ENCODE measurements at regions not wholly inside any gene's neighbourhood (a gene's known extent, or its start where the extent isn't known, plus 50 kb on each side); places are given as distances from the start of the nearest gene placed in this dataset.

- DNase-seq (ENCODE audit: low spot score): no peak
These were observed 52.0 kb upstream of the RTN4 start for GRCh38 chr2:55102056-55102812.

- no peak for DNase-seq (ENCODE audit: low spot score)
These were observed 51.2 kb upstream of the RTN4 start for GRCh38 chr2:55101466-55101865.

GRCh38 chr2:55099878-55100820, 49.9 kb upstream of the RTN4 start:
- DNase-seq (ENCODE audit: low spot score): peak; percentile 61
